Panc1 (cell line): ENCODE measurements at regions not wholly inside any gene's neighbourhood (a gene's known extent, or its start where the extent isn't known, plus 50 kb on each side); places are given as distances from the start of the nearest gene placed in this dataset.

Source experiments
- ATAC-seq: fragments of 200-7000 bp; cut with Tn5 transposase; 2 replicates; pipeline ENCODE4 v1.9.1; 2020; ENCODE audit warnings: mild to moderate bottlenecking, moderate library complexity
- BruUV-seq: library from RNA; stranded (reverse); fragments of 400-500 nt; replicated peaks from 2 replicates; lab custom pipeline; 2021; lab: Mats Ljungman, UMichigan
- CTCF ChIA-PET: fragments of 300-600 bp; sonication (Branson Sonifier 250); formaldehyde crosslinking; loops from one replicate; lab custom pipeline; 2022; ENCODE audit warnings: antibody characterized with exemption; lab: Charles Lee
- POLR2A ChIA-PET: fragments of 300-600 bp; sonication (Branson Sonifier 250); formaldehyde crosslinking; loops from one replicate; lab custom pipeline; 2022; ENCODE audit warnings: antibody characterized with exemption; lab: Charles Lee
- DNase-seq: peaks from one replicate; pipeline ENCODE4 v3.0.0-alpha.2; 2010; ENCODE audit warnings: low read depth, low spot score
- H3K27ac ChIP-seq: 2 replicates; pipeline ENCODE4 v1.5.1; 2011; ENCODE audit warnings: mild to moderate bottlenecking, low read length, inconsistent platforms
- H3K27me3 ChIP-seq: fragments of 200-500 bp; sonication (Bioruptor generic); 2 replicates; pipeline ENCODE4 v1.6.0; 2014; ENCODE audit warnings: low read length, inconsistent platforms; ENCODE audit not compliant: control insufficient read depth, insufficient read depth
- H3K36me3 ChIP-seq: fragments of 200-500 bp; sonication (Bioruptor generic); 2 replicates; pipeline ENCODE4 v1.5.1; 2014; ENCODE audit warnings: inconsistent platforms, mild to moderate bottlenecking, low read length, moderate library complexity; ENCODE audit not compliant: control insufficient read depth, insufficient read depth
- H3K4me1 ChIP-seq: 2 replicates; pipeline ENCODE4 v1.5.1; 2011; ENCODE audit warnings: inconsistent platforms, mild to moderate bottlenecking, low read length, moderate library complexity; ENCODE audit not compliant: control insufficient read depth, insufficient read depth
- H3K4me3 ChIP-seq, 2 experiments: 2 replicates each; pipeline ENCODE4 v1.5.1; 2011 to 2012; ENCODE audit warnings: low read depth in 2 of 2, low read length in 2 of 2, mild to moderate bottlenecking in 2 of 2, inconsistent platforms in 1 of 2, moderate library complexity in 1 of 2
- H3K9me3 ChIP-seq: fragments of 200-500 bp; sonication (Bioruptor generic); 2 replicates; pipeline ENCODE4 v1.5.1; 2014; ENCODE audit warnings: low read depth, mild to moderate bottlenecking, inconsistent platforms, low read length, moderate library complexity; ENCODE audit not compliant: control insufficient read depth, insufficient read depth
- CTCF ChIP-seq: fragments of 450-650 bp; IDR thresholded peaks from 2 replicates; pipeline ENCODE4 v1.5.1; 2017; ENCODE audit warnings: mild to moderate bottlenecking
- POLR2AphosphoS5 ChIP-seq: IDR thresholded peaks from 2 replicates; pipeline ENCODE4 v1.6.1; 2012; ENCODE audit warnings: mild to moderate bottlenecking, low read depth, low read length, moderate library complexity
- REST ChIP-seq, 2 experiments: IDR thresholded peaks; 2 replicates each; pipeline ENCODE4 v1.6.1; 2011 to 2012; ENCODE audit warnings: low read depth in 2 of 2, control low read depth in 1 of 2, low read length in 1 of 2, mild to moderate bottlenecking in 1 of 2, moderate library complexity in 1 of 2; ENCODE audit not compliant: insufficient read depth in 1 of 2
- SIN3A ChIP-seq: IDR thresholded peaks from 2 replicates; pipeline ENCODE4 v1.6.1; 2012; ENCODE audit warnings: low read depth, mild to moderate bottlenecking, low read length, moderate library complexity, borderline replicate concordance; ENCODE audit not compliant: insufficient read depth
- TCF7L2 ChIP-seq: IDR thresholded peaks from 2 replicates; pipeline ENCODE4 v1.6.1; 2011; ENCODE audit warnings: mild to moderate bottlenecking, low read depth, low read length, inconsistent platforms
- in situ Hi-C: cut with HindIII; loops from 2 replicates; pipeline ENCODE4 v1.10.0; 2016; ENCODE audit warnings: low sequenced_read_pairs, low pct_unique_long_range_greater_than_20kb
- intact Hi-C: fragments of 100-400 bp; cut with micrococcal nuclease; formaldehyde crosslinking; loops from one replicate; pipeline ENCODE4 v1.10.0; 2022; ENCODE audit not compliant: unreplicated experiment

- Histone ChIP-seq H3K4me3 (no peak overlapping the region), H3K4me1 (peaks cover 9% of the 10 kb centered on the region; the same call in 1 of the 2 replicates), H3K27me3 (no peaks in the 10 kb centered on the region), H3K9me3 (no peaks in the 10 kb centered on the region), H3K27ac (no peak overlapping the region), H3K36me3 (no peaks in the 10 kb centered on the region)
- BruUV-seq = no TSS peak
- DNase-seq = no peak
- intact Hi-C loops (no loop called here), in situ Hi-C loops (no loop called here)
- no peak for ATAC-seq
- POLR2A ChIA-PET = no interaction called here
- no peak for TF ChIP-seq REST (IDR thresholded peaks at IDR 0.05; ENCODE audit: insufficient read depth in 1 of 2, low read depth in 2 of 2, low read length in 1 of 2)
- TF ChIP-seq POLR2AphosphoS5 = no peak
- no peak for TF ChIP-seq CTCF
- no peak for TF ChIP-seq TCF7L2
- no peak for TF ChIP-seq SIN3A
- CTCF ChIA-PET = no interaction called here
Observed at GRCh38 chr3:193790086-193790990, 197.3 kb downstream of the OPA1 start.

GRCh38 chr3:193791041-193792032, 198.3 kb downstream of the OPA1 start:
- DNase-seq (no peak), ATAC-seq (no peak)
- in situ Hi-C loops = no loop called here

More at GRCh38 chr3:193791041-193792032, 198.3 kb downstream of the OPA1 start:
- no peak overlapping the region for H3K4me3 ChIP-seq
- no peaks in the 10 kb centered on the region for H3K9me3 ChIP-seq
- ChIA-PET POLR2A (no interaction called here), CTCF (no interaction called here)
- peaks cover 9% of the 10 kb centered on the region; the same call in 1 of the 2 replicates for H3K4me1 ChIP-seq
- TF ChIP-seq TCF7L2 = no peak
- no peaks in the 10 kb centered on the region for H3K27me3 ChIP-seq
- no peak overlapping the region for H3K27ac ChIP-seq
- no TSS peak for BruUV-seq
- H3K36me3 ChIP-seq = no peaks in the 10 kb centered on the region
- intact Hi-C loops = no loop called here
